Skin of body (tissue), 1 donor: ENCODE measurements at regions not wholly inside any gene's neighbourhood (a gene's known extent, or its start where the extent isn't known, plus 50 kb on each side); places are given as distances from the start of the nearest gene placed in this dataset.
"Not testable (repeated sequence)": the region's sequence is repeated elsewhere in the genome, so short reads cannot be mapped to it uniquely, and the experiment has no call there.

Source experiments
- DNase-seq: peaks from one replicate; lab custom pipeline; 2025; lab: John Stamatoyannopoulos, UW

GRCh38 chr13:65946387-65946786 lies 1283.7 kb downstream of the PCDH9 start:
- no peak for DNase-seq

- no peak for DNase-seq
Measured at GRCh38 chr13:65943708-65944107, 1286.4 kb downstream of the PCDH9 start.

GRCh38 chr13:65943024-65943423 lies 1287.1 kb downstream of the PCDH9 start:
- DNase-seq: peak; percentile 20

GRCh38 chr13:65940720-65941119 lies 1289.4 kb downstream of the PCDH9 start:
- DNase-seq: no peak

- no peak for DNase-seq
Measured at GRCh38 chr13:65937251-65937650, 1292.9 kb downstream of the PCDH9 start.

- DNase-seq: no peak
Measured at GRCh38 chr13:65936249-65936648, 1293.9 kb downstream of the PCDH9 start.

- DNase-seq: no peak
Measured at GRCh38 chr13:65932587-65933239, 1297.4 kb downstream of the PCDH9 start.

GRCh38 chr13:65932013-65932412 lies 1298.1 kb downstream of the PCDH9 start:
- DNase-seq: no peak

GRCh38 chr13:65929436-65929835 lies 1300.7 kb downstream of the PCDH9 start:
- DNase-seq: no peak

- DNase-seq: no peak
Measured at GRCh38 chr13:65926750-65927171, 1303.4 kb downstream of the PCDH9 start.

GRCh38 chr13:65922846-65923245 lies 1307.3 kb downstream of the PCDH9 start:
- DNase-seq: not testable (repeated sequence)

GRCh38 chr13:65921933-65922332 lies 1308.2 kb downstream of the PCDH9 start:
- DNase-seq: no peak

GRCh38 chr13:65917731-65918130 lies 1312.4 kb downstream of the PCDH9 start:
- peak; percentile 59 for DNase-seq

- DNase-seq: peak; percentile 4
Measured at GRCh38 chr13:65915195-65915594, 1314.9 kb downstream of the PCDH9 start.

- DNase-seq: no peak
Measured at GRCh38 chr13:65914716-65915115, 1315.4 kb downstream of the PCDH9 start.

- peak; percentile 78 for DNase-seq
Measured at GRCh38 chr13:65913173-65913572, 1317.0 kb downstream of the PCDH9 start.

- DNase-seq: no peak
Measured at GRCh38 chr13:65912516-65912915, 1317.6 kb downstream of the PCDH9 start.

- no peak for DNase-seq
Measured at GRCh38 chr13:65911546-65912193, 1318.5 kb downstream of the PCDH9 start.

- DNase-seq: no peak
Measured at GRCh38 chr13:65909501-65909900, 1320.6 kb downstream of the PCDH9 start.

GRCh38 chr13:65907666-65908525 lies 1322.2 kb downstream of the PCDH9 start:
- no peak for DNase-seq

GRCh38 chr13:65901723-65902122 lies 1328.4 kb downstream of the PCDH9 start:
- DNase-seq: no peak

- no peak for DNase-seq
Measured at GRCh38 chr13:65894049-65894448, 1336.1 kb downstream of the PCDH9 start.
